Body of pancreas (tissue), 4 donors: ENCODE measurements at regions not wholly inside any gene's neighbourhood (a gene's known extent, or its start where the extent isn't known, plus 50 kb on each side); places are given as distances from the start of the nearest gene placed in this dataset.

Experiments
- ATAC-seq: fragments of 150-250 bp; one replicate; pipeline ENCODE4 v1.9.1; 2016
- DNase-seq, 4 donors: peaks; one replicate each; pipeline ENCODE4 v3.0.0-alpha.2; 2019
- H3K27ac ChIP-seq, 4 donors: fragments of 200-600 bp; sonication (generic); 1 replicate in 3 of 4; 2 replicates in 1 of 4; pipeline versions ENCODE4 v1.5.1 to v1.6.1; 2016 to 2019; ENCODE audit warnings: mild to moderate bottlenecking in 1 of 4, mixed read lengths in 1 of 4, moderate library complexity in 1 of 4
- H3K27me3 ChIP-seq, 2 donors: fragments of 200-600 bp; sonication (generic); one replicate each; pipeline ENCODE4 v1.6.0; 2016; ENCODE audit warnings: mild to moderate bottlenecking in 1 of 2
- H3K36me3 ChIP-seq, 2 donors: fragments of 200-600 bp; sonication (generic); replicated peaks in 1 of 2; 2 replicates each; pipeline ENCODE4 v1.5.1; 2016; ENCODE audit warnings: low read depth in 2 of 2; ENCODE audit not compliant: insufficient read depth in 1 of 2
- H3K4me1 ChIP-seq: fragments of 200-600 bp; sonication (generic); one replicate; pipeline ENCODE4 v1.6.0; 2016
- H3K4me3 ChIP-seq, 2 donors: fragments of 200-600 bp; sonication (generic); 1 replicate in 1 of 2; 2 replicates in 1 of 2; pipeline ENCODE4 v1.5.1; 2016 to 2019
- H3K9me3 ChIP-seq, 3 donors: fragments of 200-600 bp; sonication (generic); 1 replicate in 2 of 3; 2 replicates in 1 of 3; pipeline ENCODE4 v1.5.1; 2016
- POLR2A ChIP-seq, 3 donors: fragments of 450-650 bp; IDR thresholded peaks; one replicate each; pipeline ENCODE4 v1.6.1; 2016; ENCODE audit warnings: antibody characterized with exemption in 3 of 3, mild to moderate bottlenecking in 2 of 3
- WGBS, 2 donors: methylation state at CpG; one replicate each; pipeline ENCODE4 v1.1.5; 2017; 5-methylcytosine and 5-hydroxymethylcytosine counted together
- intact Hi-C: fragments of 100-400 bp; cut with DNase I; formaldehyde crosslinking; loops from one replicate; pipeline ENCODE4 v1.15.1; 2023
- TF ChIP-seq, protein P1 (sequence below), 7 experiments: fragments of 450-650 bp in 4 of 7; fragments of 200-600 bp in 3 of 7; sonication (generic) in 3 of 7; IDR thresholded peaks; one replicate each; pipeline ENCODE4 v1.5.1; 2016 to 2019; ENCODE audit warnings: antibody characterized with exemption in 7 of 7

DNA sequence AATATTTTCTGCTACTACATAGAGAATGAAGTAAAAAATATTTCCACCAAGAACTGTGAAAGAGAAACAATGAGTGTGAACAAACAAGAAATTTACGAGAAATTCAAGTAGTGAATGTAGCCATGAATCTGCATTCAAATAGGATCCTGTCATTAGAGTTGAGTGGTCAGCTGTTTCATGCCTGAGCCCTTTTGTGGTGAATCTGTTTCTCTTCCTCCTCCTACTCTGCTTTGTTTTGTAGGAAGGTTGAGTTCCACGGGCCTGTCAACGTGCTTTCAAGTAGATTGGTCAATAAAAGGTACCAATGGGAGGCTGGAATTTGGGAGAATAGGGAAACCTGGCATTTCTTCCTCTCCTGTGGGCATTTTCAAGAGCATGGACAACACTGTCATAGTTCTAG lies 1749.6 kb upstream of the FLRT2 start:
- no peak for TF ChIP-seq POLR2A (IDR thresholded peaks at IDR 0.05)
- TF ChIP-seq, protein P1, sequence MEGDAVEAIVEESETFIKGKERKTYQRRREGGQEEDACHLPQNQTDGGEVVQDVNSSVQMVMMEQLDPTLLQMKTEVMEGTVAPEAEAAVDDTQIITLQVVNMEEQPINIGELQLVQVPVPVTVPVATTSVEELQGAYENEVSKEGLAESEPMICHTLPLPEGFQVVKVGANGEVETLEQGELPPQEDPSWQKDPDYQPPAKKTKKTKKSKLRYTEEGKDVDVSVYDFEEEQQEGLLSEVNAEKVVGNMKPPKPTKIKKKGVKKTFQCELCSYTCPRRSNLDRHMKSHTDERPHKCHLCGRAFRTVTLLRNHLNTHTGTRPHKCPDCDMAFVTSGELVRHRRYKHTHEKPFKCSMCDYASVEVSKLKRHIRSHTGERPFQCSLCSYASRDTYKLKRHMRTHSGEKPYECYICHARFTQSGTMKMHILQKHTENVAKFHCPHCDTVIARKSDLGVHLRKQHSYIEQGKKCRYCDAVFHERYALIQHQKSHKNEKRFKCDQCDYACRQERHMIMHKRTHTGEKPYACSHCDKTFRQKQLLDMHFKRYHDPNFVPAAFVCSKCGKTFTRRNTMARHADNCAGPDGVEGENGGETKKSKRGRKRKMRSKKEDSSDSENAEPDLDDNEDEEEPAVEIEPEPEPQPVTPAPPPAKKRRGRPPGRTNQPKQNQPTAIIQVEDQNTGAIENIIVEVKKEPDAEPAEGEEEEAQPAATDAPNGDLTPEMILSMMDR (IDR thresholded peaks at IDR 0.05): no peak

DNA sequence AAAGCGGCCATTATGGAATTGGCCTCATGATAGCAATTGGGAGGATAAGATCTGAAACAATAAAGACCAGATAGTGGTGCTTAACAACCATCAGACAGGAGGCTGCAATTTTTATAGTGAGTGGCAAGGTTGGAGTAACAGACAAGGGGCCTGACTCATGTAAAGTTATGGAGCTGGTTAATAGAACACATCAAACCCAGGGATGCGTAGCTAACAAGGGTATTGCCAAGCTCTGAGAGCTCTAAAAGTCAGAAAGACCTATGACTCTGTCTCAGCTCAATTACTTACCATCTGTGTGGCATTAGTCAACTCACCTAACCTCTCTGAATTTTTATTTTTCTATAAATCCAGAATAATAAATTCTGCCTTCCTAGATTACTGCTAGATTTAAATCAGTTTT lies 1731.5 kb upstream of the FLRT2 start:
- DNase-seq (no peak), ATAC-seq (no peak)
- WGBS, 2 donors: 88 to 98% methylated on average over 2 of the region's 2 CpGs
- Histone ChIP-seq H3K9me3 (no peaks in the 10 kb centered on the region), H3K4me3 (no peak overlapping the region), H3K4me1 (no peaks in the 10 kb centered on the region), H3K36me3 (no peaks in the 10 kb centered on the region), H3K27ac (no peak overlapping the region), H3K27me3 (no peaks in the 10 kb centered on the region)
- TF ChIP-seq, protein P1 (IDR thresholded peaks at IDR 0.05): no peak
- no peak for TF ChIP-seq POLR2A (IDR thresholded peaks at IDR 0.05)
- intact Hi-C loops: no loop called here

More for the DNA sequence above, 1749.6 kb upstream of the FLRT2 start:
- DNase-seq (no peak), ATAC-seq (no peak)
- Histone ChIP-seq H3K27ac (no peak overlapping the region), H3K4me1 (no peaks in the 10 kb centered on the region), H3K9me3 (no peaks in the 10 kb centered on the region), H3K27me3 (no peaks in the 10 kb centered on the region), H3K36me3 (no peaks in the 10 kb centered on the region), H3K4me3 (no peak overlapping the region)
- 71 to 88% methylated on average over 3 of the region's 3 CpGs for WGBS, 2 donors
- intact Hi-C loops: no loop called here

DNA sequence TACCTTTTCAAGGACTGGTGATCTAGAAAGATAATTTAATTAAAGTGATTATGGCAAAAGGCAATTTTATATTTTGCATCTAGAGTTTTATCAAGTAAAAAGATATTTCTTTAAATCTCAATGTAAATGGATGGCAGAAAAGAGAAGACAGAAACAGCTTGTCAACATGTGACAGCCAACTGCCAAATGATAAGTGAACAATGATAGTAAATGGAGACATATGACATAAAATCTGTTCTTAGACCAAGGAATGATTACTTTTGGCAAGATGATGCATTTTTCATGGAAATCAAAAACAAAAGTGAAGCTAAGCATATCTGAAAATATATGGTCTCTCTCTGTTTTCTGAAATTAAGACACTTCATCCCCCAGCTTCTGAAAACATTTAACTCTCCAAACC lies 1730.7 kb upstream of the FLRT2 start:
- no peaks in the 10 kb centered on the region for H3K4me1 ChIP-seq
- ATAC-seq: no peak
- no peak overlapping the region for H3K27ac ChIP-seq
- intact Hi-C loops: no loop called here
- H3K36me3 ChIP-seq: no peaks in the 10 kb centered on the region
- TF ChIP-seq, protein P1 (IDR thresholded peaks at IDR 0.05): no peak
- TF ChIP-seq POLR2A (IDR thresholded peaks at IDR 0.05): no peak
- H3K27me3 ChIP-seq: no peaks in the 10 kb centered on the region
- H3K9me3 ChIP-seq: no peaks in the 10 kb centered on the region
- DNase-seq: no peak
- no peak overlapping the region for H3K4me3 ChIP-seq

GRCh38 chr14:83814896-83815295 lies 1715.0 kb upstream of the FLRT2 start:
- intact Hi-C loops: no loop called here
- 92 to 94% methylated on average over 1 of the region's 1 CpG for WGBS, 2 donors
- Histone ChIP-seq H3K4me1 (no peaks in the 10 kb centered on the region), H3K36me3 (no peaks in the 10 kb centered on the region), H3K4me3 (no peak overlapping the region), H3K9me3 (no peaks in the 10 kb centered on the region), H3K27me3 (no peaks in the 10 kb centered on the region), H3K27ac (no peak overlapping the region)
- TF ChIP-seq, protein P1 (IDR thresholded peaks at IDR 0.05): no peak
- no peak for TF ChIP-seq POLR2A (IDR thresholded peaks at IDR 0.05)
- ATAC-seq (no peak), DNase-seq (no peak)

DNA sequence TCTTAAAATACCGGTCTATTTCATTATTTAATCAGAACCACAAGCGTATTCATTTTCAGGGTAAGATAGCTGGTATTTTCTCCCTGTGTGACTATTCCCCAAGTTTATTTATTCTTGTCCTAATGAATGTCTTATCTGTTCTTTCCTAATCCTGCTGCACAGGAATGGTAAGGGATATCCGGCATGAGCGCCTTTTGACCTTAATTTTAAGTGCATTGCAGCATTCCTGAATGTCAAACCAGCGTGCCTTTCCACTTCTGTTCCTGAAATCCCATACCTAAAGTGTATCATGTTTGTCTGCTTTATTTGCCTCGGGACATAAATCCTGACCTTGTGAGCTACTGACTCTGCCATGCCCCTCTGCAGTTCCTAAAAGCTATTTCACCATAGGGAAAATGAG lies 1713.2 kb upstream of the FLRT2 start:
- H3K27me3 ChIP-seq: no peaks in the 10 kb centered on the region
- H3K4me1 ChIP-seq: no peaks in the 10 kb centered on the region
- H3K27ac ChIP-seq: no peak overlapping the region
- H3K36me3 ChIP-seq: no peaks in the 10 kb centered on the region
- 38 to 42% methylated on average over 6 of the region's 6 CpGs for whole genome bisulfite sequencing, 2 donors
- TF ChIP-seq POLR2A (IDR thresholded peaks at IDR 0.05): no peak
- TF ChIP-seq, protein P1 (IDR thresholded peaks at IDR 0.05): no peak
- intact Hi-C loops: no loop called here
- H3K4me3 ChIP-seq: no peak overlapping the region
- H3K9me3 ChIP-seq: no peaks in the 10 kb centered on the region
- ATAC-seq: no peak
- no peak for DNase-seq
